PC-9 (cell line): ENCODE measurements at regions not wholly inside any gene's neighbourhood (a gene's known extent, or its start where the extent isn't known, plus 50 kb on each side); places are given as distances from the start of the nearest gene placed in this dataset.

ENCODE experiments used
- BruUV-seq: library from RNA; stranded (reverse); fragments of 400-500 nt; replicated peaks from 2 replicates; lab custom pipeline; 2021; lab: Mats Ljungman, UMichigan
- CTCF ChIA-PET: fragments of 300-600 bp; sonication (Branson Sonifier 250); formaldehyde crosslinking; loops from one replicate; lab custom pipeline; 2022; ENCODE audit warnings: antibody characterized with exemption; lab: Charles Lee
- POLR2A ChIA-PET: fragments of 300-600 bp; sonication (Branson Sonifier 250); formaldehyde crosslinking; loops from one replicate; lab custom pipeline; 2022; ENCODE audit warnings: antibody characterized with exemption; ENCODE audit not compliant: unreplicated experiment; lab: Charles Lee
- DNase-seq, 2 experiments: peaks; one replicate each; pipeline versions ENCODE4 v3.0.0 to v3.0.0-alpha.2; 2015 to 2022; ENCODE audit warnings: mixed read lengths in 1 of 2
- H2AFZ ChIP-seq: fragments of 200-600 bp; sonication (generic); 2 replicates; pipeline ENCODE4 v1.8.1; 2017; ENCODE audit warnings: antibody characterized with exemption
- H3F3A ChIP-seq: fragments of 200-600 bp; sonication (generic); 2 replicates; pipeline ENCODE4 v1.8.1; 2017; ENCODE audit warnings: antibody characterized with exemption, mild to moderate bottlenecking, low read depth; ENCODE audit not compliant: insufficient read depth
- H3K27ac ChIP-seq: fragments of 200-600 bp; sonication (generic); 2 replicates; pipeline ENCODE4 v1.6.1; 2016; ENCODE audit warnings: mixed run types
- H3K27me3 ChIP-seq: fragments of 200-600 bp; sonication (generic); 2 replicates; pipeline ENCODE4 v1.6.1; 2016; ENCODE audit warnings: low read depth, mixed run types; ENCODE audit not compliant: insufficient read depth
- H3K36me3 ChIP-seq: fragments of 200-600 bp; sonication (generic); 2 replicates; pipeline ENCODE4 v1.6.1; 2016; ENCODE audit warnings: low read depth, mixed run types
- H3K4me1 ChIP-seq: fragments of 200-600 bp; sonication (generic); replicated peaks from 2 replicates; pipeline ENCODE4 v1.6.1; 2016; ENCODE audit warnings: mixed run types; ENCODE audit not compliant: insufficient read depth
- H3K4me2 ChIP-seq: fragments of 200-600 bp; sonication (generic); 2 replicates; pipeline ENCODE4 v1.6.1; 2017; ENCODE audit warnings: mixed run types
- H3K4me3 ChIP-seq: fragments of 200-600 bp; sonication (generic); 2 replicates; pipeline ENCODE4 v1.6.1; 2016; ENCODE audit warnings: mixed run types
- H3K79me2 ChIP-seq: fragments of 200-600 bp; sonication (generic); 2 replicates; pipeline ENCODE4 v1.6.1; 2017; ENCODE audit warnings: low read depth, mixed run types
- H3K9me2 ChIP-seq: fragments of 200-600 bp; sonication (generic); 2 replicates; pipeline ENCODE4 v1.8.1; 2017; ENCODE audit warnings: mild to moderate bottlenecking; ENCODE audit not compliant: insufficient read depth
- H3K9me3 ChIP-seq: fragments of 200-600 bp; sonication (generic); 2 replicates; pipeline ENCODE4 v1.8.1; 2016; ENCODE audit warnings: low read depth; ENCODE audit not compliant: insufficient read depth
- H4K20me1 ChIP-seq: fragments of 200-600 bp; sonication (generic); 2 replicates; pipeline ENCODE4 v1.8.1; 2017; ENCODE audit not compliant: insufficient read depth
- EZH2 ChIP-seq: fragments of 200-600 bp; sonication (generic); IDR thresholded peaks from 2 replicates; pipeline ENCODE4 v1.8.0; 2017; ENCODE audit warnings: antibody characterized with exemption, low read depth
- intact Hi-C: fragments of 100-400 bp; cut with micrococcal nuclease; formaldehyde crosslinking; loops from one replicate; pipeline ENCODE4 v1.10.0; 2022; ENCODE audit not compliant: unreplicated experiment
- TF ChIP-seq, protein P1 (sequence below): fragments of 200-600 bp; sonication (generic); conservative IDR thresholded peaks from 2 replicates; pipeline ENCODE4 v1.6.1; 2017; ENCODE audit warnings: mixed run types, antibody characterized with exemption, mild to moderate bottlenecking, moderate library complexity

DNA sequence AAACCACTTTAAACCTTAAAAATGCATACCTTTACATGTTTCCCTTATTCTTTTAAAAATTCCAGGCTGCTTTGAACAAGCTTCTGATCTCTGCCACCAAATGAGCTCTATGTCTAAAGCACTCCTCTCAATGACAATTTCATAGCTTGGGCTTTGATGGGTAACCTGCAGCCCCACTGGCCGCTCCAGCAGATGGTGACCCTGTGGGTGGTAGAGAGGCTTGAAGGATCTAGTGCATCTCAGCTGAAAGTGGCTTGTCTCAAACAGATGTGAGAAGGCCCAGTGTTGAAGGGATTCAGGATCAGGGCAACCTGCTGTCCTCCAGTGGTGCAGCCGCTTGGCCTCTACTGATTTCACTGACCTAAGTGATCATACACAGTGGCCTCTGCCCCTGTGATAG lies 84.7 kb upstream of the IRF2BP2 start:
- H4K20me1 ChIP-seq = no peaks in the 10 kb centered on the region
- no peak overlapping the region for H3K4me2 ChIP-seq
- DNase-seq = no peak
- H3K4me1 ChIP-seq = no peaks in the 10 kb centered on the region
- H3K36me3 ChIP-seq = no peaks in the 10 kb centered on the region
- POLR2A ChIA-PET = no interaction called here
- CTCF ChIA-PET = interaction anchor here (1.7 kb wide), 1 partner anchor 9 kb away, joined by 4 read pairs; no protein-coding TSS in a partner anchor
- TF ChIP-seq, protein P1, sequence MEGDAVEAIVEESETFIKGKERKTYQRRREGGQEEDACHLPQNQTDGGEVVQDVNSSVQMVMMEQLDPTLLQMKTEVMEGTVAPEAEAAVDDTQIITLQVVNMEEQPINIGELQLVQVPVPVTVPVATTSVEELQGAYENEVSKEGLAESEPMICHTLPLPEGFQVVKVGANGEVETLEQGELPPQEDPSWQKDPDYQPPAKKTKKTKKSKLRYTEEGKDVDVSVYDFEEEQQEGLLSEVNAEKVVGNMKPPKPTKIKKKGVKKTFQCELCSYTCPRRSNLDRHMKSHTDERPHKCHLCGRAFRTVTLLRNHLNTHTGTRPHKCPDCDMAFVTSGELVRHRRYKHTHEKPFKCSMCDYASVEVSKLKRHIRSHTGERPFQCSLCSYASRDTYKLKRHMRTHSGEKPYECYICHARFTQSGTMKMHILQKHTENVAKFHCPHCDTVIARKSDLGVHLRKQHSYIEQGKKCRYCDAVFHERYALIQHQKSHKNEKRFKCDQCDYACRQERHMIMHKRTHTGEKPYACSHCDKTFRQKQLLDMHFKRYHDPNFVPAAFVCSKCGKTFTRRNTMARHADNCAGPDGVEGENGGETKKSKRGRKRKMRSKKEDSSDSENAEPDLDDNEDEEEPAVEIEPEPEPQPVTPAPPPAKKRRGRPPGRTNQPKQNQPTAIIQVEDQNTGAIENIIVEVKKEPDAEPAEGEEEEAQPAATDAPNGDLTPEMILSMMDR = no peak
- TF ChIP-seq EZH2 = no peak
- no peaks in the 10 kb centered on the region for H3K9me3 ChIP-seq
- H3K79me2 ChIP-seq = no peaks in the 10 kb centered on the region
- H3K9me2 ChIP-seq = no peaks in the 10 kb centered on the region
- no peaks in the 10 kb centered on the region for H3K27me3 ChIP-seq
- no TSS peak for BruUV-seq
- H3K4me3 ChIP-seq = no peak overlapping the region
- no peak overlapping the region for H3K27ac ChIP-seq
- H3F3A ChIP-seq = peaks cover 8% of the 10 kb centered on the region; the same call in 1 of the 2 replicates
- intact Hi-C loops = no loop called here
- no peak overlapping the region for H2AFZ ChIP-seq

DNA sequence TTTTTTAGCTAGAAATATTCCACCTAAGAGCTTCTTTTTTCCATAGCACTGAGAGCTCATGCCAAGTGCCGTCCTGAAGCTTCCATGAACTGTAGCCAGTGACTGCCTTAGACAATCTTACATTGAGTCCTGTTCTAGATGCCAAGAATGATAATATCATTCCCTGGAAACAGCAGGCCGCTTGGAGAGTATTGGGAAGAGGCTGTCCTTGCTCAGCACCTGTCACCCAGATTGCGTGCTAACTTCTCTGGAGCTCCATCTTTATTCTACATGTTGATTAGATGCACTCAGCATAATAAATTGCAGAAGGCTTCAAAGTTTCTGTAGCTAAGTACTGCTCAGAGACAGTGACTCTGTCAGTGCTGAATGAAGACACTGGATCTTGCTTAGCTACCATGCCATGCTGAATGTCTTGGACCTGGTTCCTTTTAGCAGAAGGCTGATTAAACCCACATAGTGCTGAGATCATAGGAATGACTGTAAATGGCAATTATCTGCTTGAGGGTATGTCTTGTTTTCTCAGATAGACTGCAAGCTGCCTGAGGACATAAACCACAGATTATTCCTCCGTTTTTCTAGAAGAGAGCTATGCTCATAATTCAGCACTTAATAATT lies 83.1 kb upstream of the IRF2BP2 start:
- intact Hi-C loops = no loop called here
- Histone ChIP-seq H3K9me2 (no peaks in the 10 kb centered on the region), H2AFZ (no peak overlapping the region), H3F3A (peaks cover 12% of the 10 kb centered on the region), H3K4me1 (no peaks in the 10 kb centered on the region), H3K9me3 (no peaks in the 10 kb centered on the region), H3K4me3 (no peak overlapping the region), H3K79me2 (no peaks in the 10 kb centered on the region), H3K27me3 (no peaks in the 10 kb centered on the region), H4K20me1 (no peaks in the 10 kb centered on the region), H3K27ac (no peak overlapping the region), H3K36me3 (no peaks in the 10 kb centered on the region), H3K4me2 (no peak overlapping the region)
- TF ChIP-seq, protein P1 = no peak
- no peak for TF ChIP-seq EZH2
- POLR2A ChIA-PET = interaction anchor here (0.6 to 0.7 kb wide), 5 partner anchors 22 to 1783 kb away, joined by 3 to 8 read pairs (median 4); no protein-coding TSS in a partner anchor
- BruUV-seq = no TSS peak
- CTCF ChIA-PET = interaction anchor here (1.7 kb wide), 1 partner anchor 11 kb away, joined by 4 read pairs; no protein-coding TSS in a partner anchor
- DNase-seq = no peak

DNA sequence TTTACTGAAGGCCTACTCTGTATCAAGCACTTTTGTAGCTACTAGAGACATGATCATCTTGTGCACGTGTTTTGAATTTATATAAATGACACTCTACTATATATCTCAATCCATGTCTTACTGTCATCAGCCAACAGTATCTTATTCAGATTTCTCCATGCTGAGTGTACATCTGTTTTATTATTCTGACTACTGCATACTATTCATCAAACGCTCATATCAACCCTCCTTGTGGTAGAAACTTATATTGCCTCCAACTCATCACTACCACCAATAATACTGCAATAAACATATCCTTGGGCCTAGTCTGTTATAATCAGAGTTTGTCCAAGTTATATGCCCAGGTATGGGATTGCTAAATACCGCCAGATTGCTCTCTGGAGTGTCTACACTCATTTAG lies 81.6 kb upstream of the IRF2BP2 start:
- POLR2A ChIA-PET = no interaction called here
- H3K9me3 ChIP-seq = peaks cover 6% of the 10 kb centered on the region
- CTCF ChIA-PET = no interaction called here
- intact Hi-C loops = no loop called here
- no peak overlapping the region for H3K4me3 ChIP-seq
- H3K36me3 ChIP-seq = no peaks in the 10 kb centered on the region
- no peaks in the 10 kb centered on the region for H3K27me3 ChIP-seq
- no peaks in the 10 kb centered on the region for H3K9me2 ChIP-seq
- no peak overlapping the region for H3K4me2 ChIP-seq
- no peak overlapping the region for H3K27ac ChIP-seq
- H3F3A ChIP-seq = peaks cover 20% of the 10 kb centered on the region
- H3K4me1 ChIP-seq = no peaks in the 10 kb centered on the region
- TF ChIP-seq EZH2 = no peak
- TF ChIP-seq, protein P1 = peak; percentile 46
- H3K79me2 ChIP-seq = no peaks in the 10 kb centered on the region
- BruUV-seq = no TSS peak
- H4K20me1 ChIP-seq = no peaks in the 10 kb centered on the region
- no peak for DNase-seq
- H2AFZ ChIP-seq = no peak overlapping the region
